HepG2 (cell line): ENCODE measurements at regions not wholly inside any gene's neighbourhood (a gene's known extent, or its start where the extent isn't known, plus 50 kb on each side); places are given as distances from the start of the nearest gene placed in this dataset.

ENCODE experiments used
- EP300 ChIP-seq, 3 experiments: sonication (generic) in 1 of 3; formaldehyde crosslinking in 1 of 3; IDR thresholded peaks; 2 replicates each; pipeline versions ENCODE4 v1.5.1 to v1.6.1; 2011 to 2020; ENCODE audit warnings: low read depth in 2 of 3, low read length in 2 of 3, borderline replicate concordance in 1 of 3, improper control_type of control experiment in 1 of 3, mild to moderate bottlenecking in 1 of 3, missing genetic modification reagents in 1 of 3, moderate library complexity in 1 of 3
- ZNF460 ChIP-seq: sonication (generic); formaldehyde crosslinking; IDR thresholded peaks from 2 replicates; pipeline ENCODE4 v1.5.1; 2020; ENCODE audit warnings: missing genetic modification reagents, mild to moderate bottlenecking, borderline replicate concordance
- TF ChIP-seq, protein P1 (sequence below): sonication (generic); formaldehyde crosslinking; IDR thresholded peaks from 2 replicates; pipeline ENCODE4 v1.4.0; 2020; ENCODE audit warnings: missing genetic modification reagents
- TF ChIP-seq, protein P2 (sequence below): conservative IDR thresholded peaks from 2 replicates; pipeline ENCODE4 v1.6.1; 2018; ENCODE audit warnings: missing genetic modification reagents
- TF ChIP-seq, protein P3 (sequence below): sonication (generic); formaldehyde crosslinking; IDR thresholded peaks from 2 replicates; pipeline ENCODE4 v1.8.0; 2022; ENCODE audit warnings: missing genetic modification reagents, mild to moderate bottlenecking, borderline replicate concordance
- TF ChIP-seq, protein P4 (sequence below): sonication (generic); formaldehyde crosslinking; IDR thresholded peaks from 2 replicates; pipeline ENCODE4 v1.5.0; 2020; ENCODE audit warnings: mild to moderate bottlenecking, missing genetic modification reagents, moderate library complexity

DNA sequence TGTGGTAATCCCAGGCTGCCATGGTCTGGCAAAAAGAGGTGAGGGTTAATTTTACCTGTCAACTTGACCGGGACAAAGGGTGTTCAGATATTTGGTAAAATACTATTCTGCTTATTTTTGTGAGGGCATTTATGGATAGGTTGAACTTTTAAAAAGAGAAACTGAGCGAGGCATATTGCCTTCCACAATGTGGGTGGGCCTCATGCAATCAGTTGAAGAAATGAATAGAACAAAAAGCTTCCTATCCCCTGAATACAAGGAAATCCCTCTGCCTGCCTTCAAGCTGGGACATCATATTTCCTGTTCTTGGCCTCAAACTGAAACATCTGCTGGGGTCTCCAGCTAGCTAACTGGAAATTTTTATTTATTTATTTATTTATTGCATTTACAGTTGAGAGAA lies 734.7 kb downstream of the IRX1 start:
- no peak for TF ChIP-seq EP300 (IDR thresholded peaks at IDR 0.05; ENCODE audit: low read depth in 2 of 2, low read length in 2 of 2)
- no peak for TF ChIP-seq EP300 (CRISPR knock-in tag; IDR thresholded peaks at IDR 0.05; ENCODE audit: borderline replicate concordance)
- TF ChIP-seq, protein P1, sequence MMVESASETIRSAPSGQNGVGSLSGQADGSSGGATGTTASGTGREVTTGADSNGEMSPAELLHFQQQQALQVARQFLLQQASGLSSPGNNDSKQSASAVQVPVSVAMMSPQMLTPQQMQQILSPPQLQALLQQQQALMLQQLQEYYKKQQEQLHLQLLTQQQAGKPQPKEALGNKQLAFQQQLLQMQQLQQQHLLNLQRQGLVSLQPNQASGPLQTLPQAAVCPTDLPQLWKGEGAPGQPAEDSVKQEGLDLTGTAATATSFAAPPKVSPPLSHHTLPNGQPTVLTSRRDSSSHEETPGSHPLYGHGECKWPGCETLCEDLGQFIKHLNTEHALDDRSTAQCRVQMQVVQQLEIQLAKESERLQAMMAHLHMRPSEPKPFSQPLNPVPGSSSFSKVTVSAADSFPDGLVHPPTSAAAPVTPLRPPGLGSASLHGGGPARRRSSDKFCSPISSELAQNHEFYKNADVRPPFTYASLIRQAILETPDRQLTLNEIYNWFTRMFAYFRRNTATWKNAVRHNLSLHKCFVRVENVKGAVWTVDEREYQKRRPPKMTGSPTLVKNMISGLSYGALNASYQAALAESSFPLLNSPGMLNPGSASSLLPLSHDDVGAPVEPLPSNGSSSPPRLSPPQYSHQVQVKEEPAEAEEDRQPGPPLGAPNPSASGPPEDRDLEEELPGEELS (CRISPR knock-in tag) = no peak
- TF ChIP-seq, protein P2, sequence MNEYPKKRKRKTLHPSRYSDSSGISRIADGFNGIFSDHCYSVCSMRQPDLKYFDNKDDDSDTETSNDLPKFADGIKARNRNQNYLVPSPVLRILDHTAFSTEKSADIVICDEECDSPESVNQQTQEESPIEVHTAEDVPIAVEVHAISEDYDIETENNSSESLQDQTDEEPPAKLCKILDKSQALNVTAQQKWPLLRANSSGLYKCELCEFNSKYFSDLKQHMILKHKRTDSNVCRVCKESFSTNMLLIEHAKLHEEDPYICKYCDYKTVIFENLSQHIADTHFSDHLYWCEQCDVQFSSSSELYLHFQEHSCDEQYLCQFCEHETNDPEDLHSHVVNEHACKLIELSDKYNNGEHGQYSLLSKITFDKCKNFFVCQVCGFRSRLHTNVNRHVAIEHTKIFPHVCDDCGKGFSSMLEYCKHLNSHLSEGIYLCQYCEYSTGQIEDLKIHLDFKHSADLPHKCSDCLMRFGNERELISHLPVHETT = no peak
- TF ChIP-seq, protein P3, sequence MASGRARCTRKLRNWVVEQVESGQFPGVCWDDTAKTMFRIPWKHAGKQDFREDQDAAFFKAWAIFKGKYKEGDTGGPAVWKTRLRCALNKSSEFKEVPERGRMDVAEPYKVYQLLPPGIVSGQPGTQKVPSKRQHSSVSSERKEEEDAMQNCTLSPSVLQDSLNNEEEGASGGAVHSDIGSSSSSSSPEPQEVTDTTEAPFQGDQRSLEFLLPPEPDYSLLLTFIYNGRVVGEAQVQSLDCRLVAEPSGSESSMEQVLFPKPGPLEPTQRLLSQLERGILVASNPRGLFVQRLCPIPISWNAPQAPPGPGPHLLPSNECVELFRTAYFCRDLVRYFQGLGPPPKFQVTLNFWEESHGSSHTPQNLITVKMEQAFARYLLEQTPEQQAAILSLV (CRISPR knock-in tag) = no peak
- TF ChIP-seq, protein P4, sequence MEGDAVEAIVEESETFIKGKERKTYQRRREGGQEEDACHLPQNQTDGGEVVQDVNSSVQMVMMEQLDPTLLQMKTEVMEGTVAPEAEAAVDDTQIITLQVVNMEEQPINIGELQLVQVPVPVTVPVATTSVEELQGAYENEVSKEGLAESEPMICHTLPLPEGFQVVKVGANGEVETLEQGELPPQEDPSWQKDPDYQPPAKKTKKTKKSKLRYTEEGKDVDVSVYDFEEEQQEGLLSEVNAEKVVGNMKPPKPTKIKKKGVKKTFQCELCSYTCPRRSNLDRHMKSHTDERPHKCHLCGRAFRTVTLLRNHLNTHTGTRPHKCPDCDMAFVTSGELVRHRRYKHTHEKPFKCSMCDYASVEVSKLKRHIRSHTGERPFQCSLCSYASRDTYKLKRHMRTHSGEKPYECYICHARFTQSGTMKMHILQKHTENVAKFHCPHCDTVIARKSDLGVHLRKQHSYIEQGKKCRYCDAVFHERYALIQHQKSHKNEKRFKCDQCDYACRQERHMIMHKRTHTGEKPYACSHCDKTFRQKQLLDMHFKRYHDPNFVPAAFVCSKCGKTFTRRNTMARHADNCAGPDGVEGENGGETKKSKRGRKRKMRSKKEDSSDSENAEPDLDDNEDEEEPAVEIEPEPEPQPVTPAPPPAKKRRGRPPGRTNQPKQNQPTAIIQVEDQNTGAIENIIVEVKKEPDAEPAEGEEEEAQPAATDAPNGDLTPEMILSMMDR (CRISPR knock-in tag) = no peak
- no peak for TF ChIP-seq ZNF460 (CRISPR knock-in tag)
